Endothelial cell of umbilical vein (primary cell): ENCODE measurements at regions not wholly inside any gene's neighbourhood (a gene's known extent, or its start where the extent isn't known, plus 50 kb on each side); places are given as distances from the start of the nearest gene placed in this dataset.

ENCODE experiments used
- BruUV-seq: library from RNA; stranded (reverse); fragments of 400-500 nt; replicated peaks from 2 replicates; lab custom pipeline; 2021; lab: Mats Ljungman, UMichigan
- CTCF ChIA-PET: fragments of 300-600, 350-600 bp; sonication (Branson Sonifier 250); formaldehyde crosslinking; loops from one replicate; lab custom pipeline; 2021; ENCODE audit warnings: antibody characterized with exemption, inconsistent platforms; lab: Charles Lee
- POLR2A ChIA-PET: fragments of 300-600, 350-600 bp; sonication (Branson Sonifier 250); formaldehyde crosslinking; loops from one replicate; lab custom pipeline; 2021; ENCODE audit warnings: antibody characterized with exemption, inconsistent platforms; lab: Charles Lee
- DNase-seq: peaks from one replicate; pipeline ENCODE4 v3.0.0-alpha.2; 2011; ENCODE audit warnings: low read depth, low spot score
- FAIRE-seq: peaks from 2 replicates; lab custom pipeline; 2011; peaks lifted over from hg19 to GRCh38; lab: Jason Lieb, UNC
- H2AFZ ChIP-seq: 2 replicates; pipeline ENCODE4 v1.6.0; 2012; ENCODE audit warnings: low read depth, low read length, control low read depth, inconsistent platforms
- H3K27ac ChIP-seq: 2 replicates; pipeline ENCODE4 v1.5.1; 2011; ENCODE audit warnings: low read depth, mild to moderate bottlenecking, control low read depth, low read length, moderate library complexity; ENCODE audit not compliant: insufficient read depth
- H3K27me3 ChIP-seq, 2 experiments: 2 replicates each; pipeline versions ENCODE4 v1.6.0 to v1.6.1; 2011; ENCODE audit warnings: low read length in 2 of 2, mixed read lengths in 1 of 2; ENCODE audit not compliant: control insufficient read depth in 2 of 2, insufficient read depth in 2 of 2
- H3K36me3 ChIP-seq, 2 experiments: 2 replicates in 1 of 2; 3 replicates in 1 of 2; pipeline ENCODE4 v1.5.1; 2011; ENCODE audit warnings: low read length in 2 of 2, mild to moderate bottlenecking in 1 of 2, moderate library complexity in 1 of 2; ENCODE audit not compliant: control insufficient read depth in 2 of 2, insufficient read depth in 2 of 2; ENCODE audit errors: extremely low read depth in 1 of 2
- H3K4me1 ChIP-seq: 3 replicates; pipeline ENCODE4 v1.5.1; 2011; ENCODE audit warnings: mild to moderate bottlenecking, low read length; ENCODE audit not compliant: control insufficient read depth, insufficient read depth; ENCODE audit errors: extremely low read depth
- H3K4me2 ChIP-seq: 2 replicates; pipeline ENCODE4 v1.6.1; 2011; ENCODE audit warnings: low read length, control low read depth, mixed read lengths; ENCODE audit not compliant: insufficient read depth
- H3K4me3 ChIP-seq, 3 experiments: fragments of 200-600 bp in 1 of 3; sonication (generic), shearing (Covaris generic) in 1 of 3; replicated peaks in 1 of 3; 2 replicates each; pipeline ENCODE4 v1.5.1; 2011 to 2016; ENCODE audit warnings: control low read depth in 3 of 3, low read length in 3 of 3, mild to moderate bottlenecking in 2 of 3, inconsistent platforms in 1 of 3, low read depth in 1 of 3, moderate library complexity in 1 of 3; ENCODE audit not compliant: insufficient read depth in 1 of 3
- H3K79me2 ChIP-seq: 2 replicates; pipeline ENCODE4 v1.6.0; 2012; ENCODE audit warnings: low read length, inconsistent platforms; ENCODE audit not compliant: control insufficient read depth, insufficient read depth
- H3K9ac ChIP-seq: replicated peaks from 2 replicates; pipeline ENCODE3; 2011; ENCODE audit warnings: low read length, control low read depth; ENCODE audit not compliant: insufficient read depth; ENCODE audit errors: extremely low read depth
- H3K9me1 ChIP-seq: replicated peaks from 3 replicates; pipeline ENCODE4 v1.6.0; 2011; ENCODE audit warnings: mild to moderate bottlenecking, low read length; ENCODE audit not compliant: control insufficient read depth, insufficient read depth; ENCODE audit errors: extremely low read depth
- H3K9me3 ChIP-seq: replicated peaks from 2 replicates; pipeline ENCODE4 v1.5.1; 2012; ENCODE audit warnings: low read length, inconsistent platforms; ENCODE audit not compliant: control insufficient read depth, insufficient read depth
- H4K20me1 ChIP-seq: replicated peaks from 2 replicates; pipeline ENCODE3; 2011; ENCODE audit warnings: mild to moderate bottlenecking, low read length; ENCODE audit not compliant: control insufficient read depth, insufficient read depth; ENCODE audit errors: extremely low read depth
- EZH2 ChIP-seq: IDR thresholded peaks from 2 replicates; pipeline ENCODE4 v1.6.1; 2012; ENCODE audit warnings: borderline replicate concordance, low read depth, mild to moderate bottlenecking, moderate library complexity, low read length, inconsistent platforms; ENCODE audit not compliant: severe bottlenecking
- FOS ChIP-seq: IDR thresholded peaks from 2 replicates; pipeline ENCODE4 v1.6.1; 2011; ENCODE audit warnings: mild to moderate bottlenecking, low read length, moderate library complexity, borderline replicate concordance; ENCODE audit not compliant: insufficient read depth
- GATA2 ChIP-seq: IDR thresholded peaks from 2 replicates; pipeline ENCODE4 v1.7.0; 2011; ENCODE audit warnings: low read depth, mild to moderate bottlenecking, moderate library complexity, mixed read lengths, low read length; ENCODE audit not compliant: insufficient read length, insufficient read depth
- JUN ChIP-seq: IDR thresholded peaks from 2 replicates; pipeline ENCODE4 v1.6.1; 2011; ENCODE audit warnings: borderline replicate concordance, low read depth; ENCODE audit not compliant: insufficient read length, insufficient read depth
- MYC ChIP-seq: IDR thresholded peaks from one replicate; pipeline ENCODE4 v1.6.1; 2011; ENCODE audit warnings: mild to moderate bottlenecking, low read depth, low read length
- POLR2A ChIP-seq: IDR thresholded peaks from 2 replicates; pipeline ENCODE4 v1.6.1; 2012; ENCODE audit warnings: low read depth, mild to moderate bottlenecking, control low read depth, low read length
- POLR2AphosphoS5 ChIP-seq: IDR thresholded peaks from 2 replicates; pipeline ENCODE4 v1.6.1; 2012; ENCODE audit warnings: low read depth, mild to moderate bottlenecking, control low read depth, low read length, moderate library complexity; ENCODE audit not compliant: insufficient read depth
- dilution Hi-C: fragments of 300-500 bp; cut with MboI; formaldehyde crosslinking; loops from one replicate; pipeline ENCODE4 v1.15.0; 2019; ENCODE audit warnings: low sequenced_read_pairs; ENCODE audit not compliant: extremely low pct_ligation_motif_present
- intact Hi-C: fragments of 100-400 bp; cut with micrococcal nuclease; formaldehyde crosslinking; loops from one replicate; pipeline ENCODE4 v1.10.0; 2022
- TF ChIP-seq, protein P1 (sequence below), 2 donors: IDR thresholded peaks; 1 replicate in 1 of 2; 2 replicates in 1 of 2; pipeline ENCODE4 v1.5.1; 2011; ENCODE audit warnings: low read length in 2 of 2, mild to moderate bottlenecking in 2 of 2, moderate library complexity in 2 of 2, control low read depth in 1 of 2, inconsistent platforms in 1 of 2, low read depth in 1 of 2; ENCODE audit not compliant: insufficient read depth in 1 of 2; ENCODE audit errors: extremely low read depth in 1 of 2
- TF ChIP-seq, protein P2 (sequence below): IDR thresholded peaks from 2 replicates; pipeline ENCODE4 v1.6.1; 2011; ENCODE audit not compliant: insufficient read depth, insufficient read length

DNA sequence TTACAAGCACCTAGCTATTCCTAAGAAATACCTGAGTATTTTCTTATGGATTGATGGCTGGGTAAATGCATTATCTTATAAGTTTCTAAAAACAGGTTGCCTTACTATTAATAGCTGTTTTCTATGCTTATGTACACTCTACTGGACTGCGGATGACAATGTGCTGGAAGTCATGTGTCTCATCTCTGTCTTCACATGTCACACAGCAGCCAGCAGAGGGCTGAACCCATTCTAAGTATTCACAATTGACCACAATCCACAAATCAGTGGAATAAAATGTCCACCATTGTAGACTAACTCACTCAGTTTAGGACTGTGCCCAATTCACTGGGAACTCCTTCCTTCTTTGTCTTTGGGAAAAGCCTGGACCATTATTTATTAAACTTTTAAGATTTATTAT is 371.2 kb downstream of the INSIG2 start:
- no peak overlapping the region for H3K9ac ChIP-seq
- no peak overlapping the region for H3K4me3 ChIP-seq
- no peaks in the 10 kb centered on the region for H3K4me1 ChIP-seq
- dilution Hi-C loops (no loop called here), intact Hi-C loops (no loop called here)
- TF ChIP-seq POLR2A (no peak), FOS (no peak), JUN (no peak), POLR2AphosphoS5 (no peak), GATA2 (no peak), MYC (no peak), EZH2 (no peak)
- TF ChIP-seq, protein P1, sequence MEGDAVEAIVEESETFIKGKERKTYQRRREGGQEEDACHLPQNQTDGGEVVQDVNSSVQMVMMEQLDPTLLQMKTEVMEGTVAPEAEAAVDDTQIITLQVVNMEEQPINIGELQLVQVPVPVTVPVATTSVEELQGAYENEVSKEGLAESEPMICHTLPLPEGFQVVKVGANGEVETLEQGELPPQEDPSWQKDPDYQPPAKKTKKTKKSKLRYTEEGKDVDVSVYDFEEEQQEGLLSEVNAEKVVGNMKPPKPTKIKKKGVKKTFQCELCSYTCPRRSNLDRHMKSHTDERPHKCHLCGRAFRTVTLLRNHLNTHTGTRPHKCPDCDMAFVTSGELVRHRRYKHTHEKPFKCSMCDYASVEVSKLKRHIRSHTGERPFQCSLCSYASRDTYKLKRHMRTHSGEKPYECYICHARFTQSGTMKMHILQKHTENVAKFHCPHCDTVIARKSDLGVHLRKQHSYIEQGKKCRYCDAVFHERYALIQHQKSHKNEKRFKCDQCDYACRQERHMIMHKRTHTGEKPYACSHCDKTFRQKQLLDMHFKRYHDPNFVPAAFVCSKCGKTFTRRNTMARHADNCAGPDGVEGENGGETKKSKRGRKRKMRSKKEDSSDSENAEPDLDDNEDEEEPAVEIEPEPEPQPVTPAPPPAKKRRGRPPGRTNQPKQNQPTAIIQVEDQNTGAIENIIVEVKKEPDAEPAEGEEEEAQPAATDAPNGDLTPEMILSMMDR (IDR thresholded peaks at IDR 0.05; ENCODE audit: extremely low read depth in 1 of 2, insufficient read depth in 1 of 2, low read depth in 1 of 2, low read length in 2 of 2), result no peak
- TF ChIP-seq, protein P2, sequence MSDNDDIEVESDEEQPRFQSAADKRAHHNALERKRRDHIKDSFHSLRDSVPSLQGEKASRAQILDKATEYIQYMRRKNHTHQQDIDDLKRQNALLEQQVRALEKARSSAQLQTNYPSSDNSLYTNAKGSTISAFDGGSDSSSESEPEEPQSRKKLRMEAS, result no peak
- H3K79me2 ChIP-seq, result no peaks in the 10 kb centered on the region
- no peak overlapping the region for H3K27ac ChIP-seq
- FAIRE-seq, result no peak
- H3K9me3 ChIP-seq, result no peaks in the 10 kb centered on the region
- H4K20me1 ChIP-seq, result no peaks in the 10 kb centered on the region
- no peak for DNase-seq
- no peaks in the 10 kb centered on the region for H3K36me3 ChIP-seq
- H2AFZ ChIP-seq, result no peak overlapping the region
- no peaks in the 10 kb centered on the region for H3K27me3 ChIP-seq
- ChIA-PET CTCF (no interaction called here), POLR2A (no interaction called here)
- BruUV-seq, result no TSS peak
- H3K4me2 ChIP-seq, result no peak overlapping the region
- H3K9me1 ChIP-seq, result no peaks in the 10 kb centered on the region
